OCI-LY1 (cell line): ENCODE measurements at regions not wholly inside any gene's neighbourhood (a gene's known extent, or its start where the extent isn't known, plus 50 kb on each side); places are given as distances from the start of the nearest gene placed in this dataset.

Source experiments
- H2AFZ ChIP-seq: fragments of 200-600 bp; sonication (generic), shearing (Covaris generic); 2 replicates; pipeline ENCODE4 v1.6.0; 2014; ENCODE audit warnings: antibody characterized with exemption, mild to moderate bottlenecking, low read length
- H3F3A ChIP-seq: fragments of 200-600 bp; sonication (generic), shearing (Covaris generic); 2 replicates; pipeline ENCODE4 v1.6.0; 2014; ENCODE audit warnings: mild to moderate bottlenecking, antibody characterized with exemption, low read length, moderate library complexity; ENCODE audit not compliant: insufficient read depth
- H3K27ac ChIP-seq: fragments of 200-600 bp; sonication (generic); 2 replicates; pipeline ENCODE4 v1.5.1; 2014; ENCODE audit warnings: low read length, mixed run types, mild to moderate bottlenecking, low read depth; ENCODE audit not compliant: poor library complexity, severe bottlenecking
- H3K27me3 ChIP-seq: fragments of 200-600 bp; sonication (generic); 2 replicates; pipeline ENCODE4 v1.6.0; 2014; ENCODE audit warnings: antibody characterized with exemption, mild to moderate bottlenecking, low read length, moderate library complexity; ENCODE audit not compliant: insufficient read depth
- H3K36me3 ChIP-seq: fragments of 200-600 bp; sonication (generic); 2 replicates; pipeline ENCODE4 v1.6.1; 2014; ENCODE audit warnings: mild to moderate bottlenecking, antibody characterized with exemption, low read length, moderate library complexity, mixed read lengths; ENCODE audit not compliant: insufficient read depth
- H3K4me1 ChIP-seq: fragments of 200-600 bp; sonication (generic); 2 replicates; pipeline ENCODE4 v1.5.1; 2014; ENCODE audit warnings: mild to moderate bottlenecking, low read length, moderate library complexity; ENCODE audit not compliant: insufficient read depth, severe bottlenecking
- H3K4me2 ChIP-seq: fragments of 200-600 bp; sonication (generic), shearing (Covaris generic); 2 replicates; pipeline ENCODE4 v1.6.1; 2014; ENCODE audit warnings: low read length
- H3K4me3 ChIP-seq: fragments of 200-600 bp; sonication (generic); 2 replicates; pipeline ENCODE4 v1.5.1; 2014; ENCODE audit warnings: low read length, low read depth, mild to moderate bottlenecking, mixed read lengths; ENCODE audit not compliant: poor library complexity, severe bottlenecking
- H3K79me2 ChIP-seq: fragments of 200-600 bp; shearing (Covaris generic); 2 replicates; pipeline ENCODE4 v1.6.1; 2016; ENCODE audit warnings: mixed run types, low read length, mixed read lengths; ENCODE audit not compliant: insufficient read depth
- H3K9ac ChIP-seq: fragments of 200-600 bp; sonication (generic), shearing (Covaris generic); 2 replicates; pipeline ENCODE4 v1.6.1; 2014; ENCODE audit warnings: mild to moderate bottlenecking, low read length, mixed read lengths
- H3K9me2 ChIP-seq: fragments of 200-600 bp; sonication (generic), shearing (Covaris generic); 2 replicates; pipeline ENCODE4 v1.6.1; 2014; ENCODE audit warnings: low read depth, mild to moderate bottlenecking, low read length, mixed read lengths
- H3K9me3 ChIP-seq: fragments of 200-600 bp; shearing (Covaris generic); 2 replicates; pipeline ENCODE4 v1.6.1; 2014; ENCODE audit warnings: low read length, mixed read lengths
- H4K20me1 ChIP-seq: fragments of 200-600 bp; sonication (generic), shearing (Covaris generic); 2 replicates; pipeline ENCODE4 v1.6.0; 2016; ENCODE audit warnings: mild to moderate bottlenecking, low read length; ENCODE audit not compliant: insufficient read depth
- CTCF ChIP-seq: fragments of 200-600 bp; sonication (generic), shearing (Covaris generic); IDR thresholded peaks from 2 replicates; pipeline ENCODE4 v1.5.1; 2017; ENCODE audit warnings: mild to moderate bottlenecking, antibody characterized with exemption, low read length, moderate library complexity, mixed read lengths
- EZH2 ChIP-seq: fragments of 200-600 bp; sonication (generic), shearing (Covaris generic); IDR thresholded peaks from 2 replicates; pipeline ENCODE4 v1.8.0; 2017; ENCODE audit warnings: borderline replicate concordance, mixed run types, mild to moderate bottlenecking, antibody characterized with exemption, low read length, moderate library complexity, mixed read lengths

GRCh38 chr7:25308906-25309705 lies 80.8 kb upstream of the NPVF start:
- Histone ChIP-seq H3K27me3 (0 out of 2 replicates have a peak, but pooled peaks cover 2% of the 10 kb centered on the region), H3K9ac (no peak overlapping the region), H3K79me2 (no peaks in the 10 kb centered on the region), H3K36me3 (no peaks in the 10 kb centered on the region), H3K4me2 (no peak overlapping the region), H3K27ac (no peak overlapping the region), H3K4me1 (no peaks in the 10 kb centered on the region), H3F3A (no peaks in the 10 kb centered on the region), H3K9me2 (no peaks in the 10 kb centered on the region), H3K4me3 (no peak overlapping the region), H3K9me3 (no peaks in the 10 kb centered on the region), H2AFZ (no peak overlapping the region), H4K20me1 (no peaks in the 10 kb centered on the region)
- TF ChIP-seq CTCF (no peak), EZH2 (no peak)

GRCh38 chr7:25310896-25311295 lies 82.6 kb upstream of the NPVF start:
- no peak for TF ChIP-seq EZH2
- no peak for TF ChIP-seq CTCF
- Histone ChIP-seq H3K36me3 (no peaks in the 10 kb centered on the region), H3K9me3 (no peaks in the 10 kb centered on the region), H4K20me1 (no peaks in the 10 kb centered on the region), H3K4me1 (no peaks in the 10 kb centered on the region), H3K27me3 (no peaks in the 10 kb centered on the region), H2AFZ (no peak overlapping the region), H3K79me2 (no peaks in the 10 kb centered on the region), H3K9ac (no peak overlapping the region), H3K4me2 (no peak overlapping the region), H3K9me2 (no peaks in the 10 kb centered on the region), H3K27ac (no peak overlapping the region), H3K4me3 (no peak overlapping the region), H3F3A (no peaks in the 10 kb centered on the region)

- Histone ChIP-seq H3K27ac (no peak overlapping the region), H3K9me3 (no peaks in the 10 kb centered on the region), H3K27me3 (no peaks in the 10 kb centered on the region), H3K79me2 (no peaks in the 10 kb centered on the region), H3K4me3 (no peak overlapping the region), H3K36me3 (no peaks in the 10 kb centered on the region), H3F3A (no peaks in the 10 kb centered on the region), H3K9me2 (no peaks in the 10 kb centered on the region), H2AFZ (no peak overlapping the region), H4K20me1 (no peaks in the 10 kb centered on the region), H3K4me2 (no peak overlapping the region), H3K9ac (no peak overlapping the region), H3K4me1 (no peaks in the 10 kb centered on the region)
- no peak for TF ChIP-seq EZH2
Measured at GRCh38 chr7:25311346-25311745, 83.1 kb upstream of the NPVF start.

- Histone ChIP-seq H2AFZ (no peak overlapping the region), H3K36me3 (no peaks in the 10 kb centered on the region), H3K9me3 (no peaks in the 10 kb centered on the region), H3K27ac (no peak overlapping the region), H3K4me1 (no peaks in the 10 kb centered on the region), H3K4me3 (no peak overlapping the region), H3K79me2 (no peaks in the 10 kb centered on the region), H3F3A (no peaks in the 10 kb centered on the region), H3K4me2 (no peak overlapping the region), H3K9ac (no peak overlapping the region), H3K27me3 (no peaks in the 10 kb centered on the region), H4K20me1 (no peaks in the 10 kb centered on the region), H3K9me2 (no peaks in the 10 kb centered on the region)
- no peak for TF ChIP-seq EZH2
- TF ChIP-seq CTCF = no peak
Measured at GRCh38 chr7:25312968-25313367, 84.7 kb upstream of the NPVF start.
